Fibroblast of mammary gland (primary cell): ENCODE measurements at regions not wholly inside any gene's neighbourhood (a gene's known extent, or its start where the extent isn't known, plus 50 kb on each side); places are given as distances from the start of the nearest gene placed in this dataset.

Experiments
- DNase-seq: peaks from one replicate; pipeline ENCODE4 v3.0.0-alpha.2; 2010; ENCODE audit warnings: low read depth
- H3K4me3 ChIP-seq: 2 replicates; pipeline ENCODE4 v1.5.1; 2011; ENCODE audit warnings: low read depth, mild to moderate bottlenecking, low read length, moderate library complexity; ENCODE audit not compliant: control insufficient read depth
- CTCF ChIP-seq: conservative IDR thresholded peaks from 2 replicates; pipeline ENCODE4 v1.5.1; 2011; ENCODE audit warnings: low read depth, low read length, inconsistent platforms; ENCODE audit not compliant: control insufficient read depth, insufficient read depth

GRCh38 chr17:79231766-79232287 lies 157.2 kb downstream of the ENGASE start:
- TF ChIP-seq CTCF = no peak
- no peak overlapping the region for H3K4me3 ChIP-seq
- no peak for DNase-seq

GRCh38 chr17:79230576-79230975 lies 156.0 kb downstream of the ENGASE start:
- no peak for DNase-seq
- H3K4me3 ChIP-seq = no peak overlapping the region
- no peak for TF ChIP-seq CTCF

- H3K4me3 ChIP-seq = no peak overlapping the region
- TF ChIP-seq CTCF = no peak
- DNase-seq = no peak
Observed at GRCh38 chr17:79226037-79226436, 151.4 kb downstream of the ENGASE start.

GRCh38 chr17:79224903-79225302 lies 150.3 kb downstream of the ENGASE start:
- no peak overlapping the region for H3K4me3 ChIP-seq
- TF ChIP-seq CTCF = no peak
- no peak for DNase-seq

- no peak for DNase-seq
- H3K4me3 ChIP-seq = no peak overlapping the region
- TF ChIP-seq CTCF = no peak
Observed at GRCh38 chr17:79224476-79224875, 149.9 kb downstream of the ENGASE start.

- no peak for DNase-seq
- H3K4me3 ChIP-seq = no peak overlapping the region
- TF ChIP-seq CTCF = no peak
Observed at GRCh38 chr17:79223953-79224352, 149.3 kb downstream of the ENGASE start.

GRCh38 chr17:79223471-79223870 lies 148.8 kb downstream of the ENGASE start:
- no peak overlapping the region for H3K4me3 ChIP-seq
- DNase-seq = no peak
- no peak for TF ChIP-seq CTCF
